DOHH2 (cell line): ENCODE measurements at regions not wholly inside any gene's neighbourhood (a gene's known extent, or its start where the extent isn't known, plus 50 kb on each side); places are given as distances from the start of the nearest gene placed in this dataset.
"Not testable (repeated sequence)": the region's sequence is repeated elsewhere in the genome, so short reads cannot be mapped to it uniquely, and the experiment has no call there.

Experiments
- H3F3A ChIP-seq: fragments of 200-600 bp; sonication (generic), shearing (Covaris generic); 2 replicates; pipeline ENCODE4 v1.6.0; 2016; ENCODE audit warnings: antibody characterized with exemption, mild to moderate bottlenecking; ENCODE audit not compliant: control insufficient read depth, insufficient read depth
- H3K27ac ChIP-seq: fragments of 200-600 bp; sonication (generic); 2 replicates; pipeline ENCODE4 v1.5.1; 2014; ENCODE audit warnings: low read depth, mild to moderate bottlenecking, low read length, moderate library complexity
- H3K27me3 ChIP-seq: fragments of 200-600 bp; sonication (generic); 2 replicates; pipeline ENCODE4 v1.6.1; 2014; ENCODE audit warnings: mild to moderate bottlenecking, low read length, mixed read lengths; ENCODE audit not compliant: control insufficient read depth
- H3K36me3 ChIP-seq: fragments of 200-600 bp; sonication (generic); 2 replicates; pipeline ENCODE4 v1.6.1; 2014; ENCODE audit warnings: mild to moderate bottlenecking, low read length, moderate library complexity, mixed read lengths; ENCODE audit not compliant: control insufficient read depth
- H3K4me1 ChIP-seq: fragments of 200-600 bp; sonication (generic); 2 replicates; pipeline ENCODE4 v1.6.1; 2014; ENCODE audit warnings: mild to moderate bottlenecking, low read length, mixed read lengths; ENCODE audit not compliant: control insufficient read depth
- H3K4me2 ChIP-seq: fragments of 200-600 bp; sonication (generic); 2 replicates; pipeline ENCODE4 v1.6.0; 2014; ENCODE audit warnings: mild to moderate bottlenecking, low read length, moderate library complexity
- H3K4me3 ChIP-seq: fragments of 200-600 bp; sonication (generic); 2 replicates; pipeline ENCODE4 v1.5.1; 2014; ENCODE audit warnings: mild to moderate bottlenecking, low read length, mixed read lengths
- H3K79me2 ChIP-seq: fragments of 200-600 bp; sonication (generic); 2 replicates; pipeline ENCODE4 v1.6.1; 2014; ENCODE audit warnings: mild to moderate bottlenecking, low read length, mixed read lengths; ENCODE audit not compliant: control insufficient read depth
- H3K9me2 ChIP-seq: fragments of 200-600 bp; sonication (generic); replicated peaks from 2 replicates; pipeline ENCODE4 v1.6.1; 2014; ENCODE audit warnings: mild to moderate bottlenecking, low read length, mixed read lengths; ENCODE audit not compliant: control insufficient read depth
- H3K9me3 ChIP-seq: fragments of 200-600 bp; sonication (generic); 2 replicates; pipeline ENCODE4 v1.6.1; 2014; ENCODE audit warnings: antibody characterized with exemption, low read length, mixed read lengths; ENCODE audit not compliant: control insufficient read depth, insufficient read depth
- H4K20me1 ChIP-seq: fragments of 200-600 bp; sonication (generic); 2 replicates; pipeline ENCODE4 v1.6.0; 2014; ENCODE audit warnings: low read depth, mild to moderate bottlenecking, antibody characterized with exemption, low read length, moderate library complexity; ENCODE audit not compliant: control insufficient read depth, insufficient read depth
- CTCF ChIP-seq: fragments of 200-600 bp; sonication (generic); IDR thresholded peaks from one replicate; pipeline ENCODE4 v1.5.1; 2014; ENCODE audit warnings: antibody characterized with exemption, mild to moderate bottlenecking, low read depth, low read length; ENCODE audit not compliant: poor library complexity, severe bottlenecking
- EZH2phosphoT487 ChIP-seq: fragments of 200-600 bp; sonication (generic); IDR thresholded peaks from 2 replicates; pipeline ENCODE4 v1.6.1; 2017; ENCODE audit warnings: borderline replicate concordance, mild to moderate bottlenecking, antibody characterized with exemption, low read length, moderate library complexity, mixed read lengths

GRCh38 chr9:90521811-90522570 is 120.6 kb downstream of the DIRAS2 start:
- H3K4me2 ChIP-seq: no peak overlapping the region

GRCh38 chr9:90523958-90524357 is 118.7 kb downstream of the DIRAS2 start:
- no peaks in the 10 kb centered on the region for H3K27me3 ChIP-seq
- no peaks in the 10 kb centered on the region for H3F3A ChIP-seq
- no peak overlapping the region for H3K27ac ChIP-seq
- no peaks in the 10 kb centered on the region for H3K79me2 ChIP-seq
- H3K9me2 ChIP-seq: no peaks in the 10 kb centered on the region
- no peaks in the 10 kb centered on the region for H4K20me1 ChIP-seq
- H3K4me3 ChIP-seq: no peak overlapping the region
- no peaks in the 10 kb centered on the region for H3K4me1 ChIP-seq
- H3K9me3 ChIP-seq: no peaks in the 10 kb centered on the region
- H3K4me2 ChIP-seq: no peak overlapping the region
- no peaks in the 10 kb centered on the region for H3K36me3 ChIP-seq
- TF ChIP-seq EZH2phosphoT487 (no peak), CTCF (no peak)

More at GRCh38 chr9:90521811-90522570, 120.6 kb downstream of the DIRAS2 start:
- Histone ChIP-seq H3K4me3 (no peak overlapping the region), H3K79me2 (no peaks in the 10 kb centered on the region), H3K27ac (no peak overlapping the region), H3K27me3 (no peaks in the 10 kb centered on the region), H3K4me1 (no peaks in the 10 kb centered on the region), H3K9me2 (no peaks in the 10 kb centered on the region), H3K36me3 (no peaks in the 10 kb centered on the region), H3F3A (no peaks in the 10 kb centered on the region), H3K9me3 (no peaks in the 10 kb centered on the region), H4K20me1 (no peaks in the 10 kb centered on the region)
- no peak for TF ChIP-seq EZH2phosphoT487
- TF ChIP-seq CTCF: no peak

GRCh38 chr9:90526386-90526785 is 116.2 kb downstream of the DIRAS2 start:
- no peak overlapping the region for H3K27ac ChIP-seq
- H3K9me3 ChIP-seq: no peaks in the 10 kb centered on the region
- H3K79me2 ChIP-seq: no peaks in the 10 kb centered on the region
- no peaks in the 10 kb centered on the region for H3K36me3 ChIP-seq
- no peak for TF ChIP-seq EZH2phosphoT487
- TF ChIP-seq CTCF: no peak
- no peaks in the 10 kb centered on the region for H3K27me3 ChIP-seq
- H3K4me1 ChIP-seq: no peaks in the 10 kb centered on the region
- no peaks in the 10 kb centered on the region for H3F3A ChIP-seq
- H3K9me2 ChIP-seq: no peaks in the 10 kb centered on the region
- H3K4me3 ChIP-seq: no peak overlapping the region
- no peak overlapping the region for H3K4me2 ChIP-seq
- no peaks in the 10 kb centered on the region for H4K20me1 ChIP-seq

- not testable (repeated sequence) for H3K27ac ChIP-seq, H3K4me2 ChIP-seq, H3K4me1 ChIP-seq, H3K36me3 ChIP-seq, H3K9me2 ChIP-seq, H3K4me3 ChIP-seq, H3F3A ChIP-seq, H3K79me2 ChIP-seq, H4K20me1 ChIP-seq, H3K9me3 ChIP-seq
- H3K27me3 ChIP-seq: peaks cover 12% of the 10 kb centered on the region
These were observed 106.5 kb downstream of the DIRAS2 start for GRCh38 chr9:90536094-90536493.
